Stimulated activated CD8-positive, alpha-beta memory T cell treated with anti-CD3 and anti-CD28 coated beads, Interleukin-7, amount 100 ng/mL, for 24 hours (primary cell): ENCODE measurements at regions not wholly inside any gene's neighbourhood (a gene's known extent, or its start where the extent isn't known, plus 50 kb on each side); places are given as distances from the start of the nearest gene placed in this dataset.
"Not testable (repeated sequence)": the region's sequence is repeated elsewhere in the genome, so short reads cannot be mapped to it uniquely, and the experiment has no call there.

Source experiments
- DNase-seq: peaks from one replicate; pipeline ENCODE4 v3.0.0-alpha.2; 2020; ENCODE audit warnings: low read depth

GRCh38 chr21:14683063-14683462, 136.9 kb upstream of the SAMSN1 start:
- no peak for DNase-seq

DNA sequence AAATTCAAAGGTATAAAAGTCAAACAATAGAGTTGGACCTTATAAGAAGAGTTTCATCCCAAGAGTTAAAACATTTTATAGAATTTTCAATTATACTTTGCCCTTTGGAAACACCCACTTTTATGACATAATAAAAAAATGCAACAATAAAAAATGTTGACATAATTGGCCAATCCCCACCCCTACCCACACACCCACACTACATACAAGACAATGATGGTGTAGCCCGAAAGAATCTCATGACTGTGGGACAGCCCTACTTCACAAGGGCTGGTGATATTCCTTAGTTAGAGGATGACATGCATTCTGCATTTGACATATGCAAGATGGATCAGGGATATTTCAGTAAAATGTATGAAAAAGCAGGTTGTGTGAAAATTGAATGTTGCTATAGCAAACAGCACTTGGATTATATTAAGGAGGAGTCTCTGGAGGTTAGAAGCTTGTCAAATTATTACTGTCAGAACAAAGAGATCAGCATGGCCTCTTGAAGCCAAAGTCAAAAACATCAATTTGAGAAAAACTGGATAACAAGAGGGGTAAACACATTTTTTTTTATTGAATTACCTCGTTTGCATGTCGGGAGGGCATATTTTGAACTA, 133.0 kb upstream of the SAMSN1 start:
- DNase-seq = no peak

GRCh38 chr21:14677639-14678179, 131.6 kb upstream of the SAMSN1 start:
- no peak for DNase-seq

GRCh38 chr21:14677013-14677412, 130.9 kb upstream of the SAMSN1 start:
- no peak for DNase-seq

DNA sequence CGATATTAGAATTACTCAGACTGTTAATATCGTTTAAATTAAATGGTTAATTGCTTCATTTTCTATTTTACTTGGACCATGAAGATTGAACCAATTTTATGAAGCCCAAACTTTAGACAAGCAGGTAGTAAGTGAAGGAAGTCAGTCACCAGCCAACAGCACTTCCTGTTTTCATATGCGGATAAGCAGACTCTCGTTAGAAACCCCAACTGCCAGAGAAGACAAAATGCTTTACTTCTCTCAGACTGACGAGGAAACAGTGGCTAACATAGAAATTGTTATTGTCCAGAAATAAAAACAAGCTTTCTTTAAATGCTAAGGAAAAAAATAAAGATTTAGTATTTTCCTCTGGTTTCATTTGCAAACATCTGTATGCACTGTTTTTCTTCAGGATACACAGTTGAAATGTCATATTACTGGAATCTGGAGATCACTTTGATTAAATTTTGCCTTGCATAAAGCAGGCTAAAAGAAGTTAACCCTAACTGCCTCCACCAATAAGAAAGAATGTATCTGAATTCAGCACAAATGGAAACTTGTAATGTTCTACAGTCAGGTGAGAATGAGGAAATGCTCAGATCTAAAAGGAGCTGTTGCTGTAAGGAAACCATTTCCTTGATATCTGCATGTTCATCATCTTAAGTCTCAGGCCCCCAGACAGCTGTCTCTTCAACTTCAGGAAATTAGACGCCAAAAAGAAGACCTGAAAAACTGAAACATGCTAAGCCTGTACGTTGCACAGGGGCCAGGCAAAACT, 129.8 kb upstream of the SAMSN1 start:
- DNase-seq = no peak

GRCh38 chr21:14673649-14674048, 127.5 kb upstream of the SAMSN1 start:
- no peak for DNase-seq

DNA sequence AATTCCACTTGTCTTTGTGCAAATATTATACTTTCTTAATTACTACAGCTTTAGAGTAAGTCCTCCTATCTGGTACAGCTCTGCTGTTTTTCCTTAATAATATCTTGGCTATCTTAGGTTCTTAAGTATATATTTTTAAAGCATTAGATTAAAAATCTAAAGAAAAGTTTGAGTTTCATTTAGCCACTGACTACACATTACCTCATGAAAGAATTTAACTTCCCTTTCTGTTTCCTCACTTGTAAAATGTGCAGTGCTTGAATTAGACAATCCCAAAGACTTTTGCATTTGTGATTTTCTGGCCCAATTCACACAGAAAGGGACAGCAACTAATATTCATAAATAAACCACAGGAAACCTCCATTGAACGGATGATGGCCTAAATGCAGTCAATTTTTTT, 126.4 kb upstream of the SAMSN1 start:
- DNase-seq = no peak

DNA sequence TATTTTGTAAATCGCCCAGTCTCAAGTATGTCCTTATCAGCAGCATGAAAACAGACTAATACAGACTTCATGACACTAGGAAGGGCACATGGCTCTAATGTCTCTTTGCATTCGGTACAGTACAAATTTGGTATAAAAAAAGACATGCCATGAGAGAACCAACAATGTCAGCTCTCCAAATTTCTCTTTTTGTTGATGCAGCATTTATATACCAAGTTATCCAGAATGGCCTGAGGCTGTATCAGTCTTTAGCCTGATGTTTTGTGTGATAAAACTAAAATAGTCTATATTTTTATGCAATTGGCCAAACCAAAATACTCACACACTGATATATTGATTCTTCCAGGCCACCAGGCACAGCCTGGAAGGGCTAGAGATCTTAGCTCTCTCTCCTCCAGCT, 124.3 kb upstream of the SAMSN1 start:
- DNase-seq = no peak

GRCh38 chr21:14669092-14669491, 123.0 kb upstream of the SAMSN1 start:
- DNase-seq = not testable (repeated sequence)

- DNase-seq = no peak
Observed at GRCh38 chr21:14657241-14658008, 111.3 kb upstream of the SAMSN1 start.

GRCh38 chr21:14646893-14647292, 100.8 kb upstream of the SAMSN1 start:
- DNase-seq = no peak

GRCh38 chr21:14645702-14646101, 99.6 kb upstream of the SAMSN1 start:
- DNase-seq = no peak

GRCh38 chr21:14632359-14632758, 86.2 kb upstream of the SAMSN1 start:
- DNase-seq = no peak

DNA sequence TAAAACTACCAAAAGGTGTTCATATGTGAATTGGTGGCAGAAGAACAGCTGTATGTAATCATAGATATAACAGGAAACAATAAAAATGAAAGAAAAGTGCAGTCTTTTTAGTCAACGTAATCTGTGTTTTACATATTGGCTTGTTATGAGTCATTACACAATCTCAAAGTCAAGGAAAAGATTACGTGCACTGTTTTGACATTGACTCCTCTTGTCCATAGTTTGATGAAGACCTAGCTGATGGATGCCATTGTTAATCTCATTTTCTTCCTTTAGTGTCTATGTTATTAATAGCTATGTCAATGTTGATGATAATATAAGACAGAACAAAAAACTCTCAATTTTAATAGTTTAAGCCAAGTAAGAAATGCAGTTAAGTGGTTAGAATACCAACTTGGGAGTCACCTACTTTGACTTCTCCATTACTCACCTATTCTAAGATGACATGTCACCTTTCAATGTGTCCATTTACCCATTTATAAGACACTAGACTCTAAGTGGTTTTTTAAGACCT, 84.5 kb upstream of the SAMSN1 start:
- DNase-seq = no peak

DNA sequence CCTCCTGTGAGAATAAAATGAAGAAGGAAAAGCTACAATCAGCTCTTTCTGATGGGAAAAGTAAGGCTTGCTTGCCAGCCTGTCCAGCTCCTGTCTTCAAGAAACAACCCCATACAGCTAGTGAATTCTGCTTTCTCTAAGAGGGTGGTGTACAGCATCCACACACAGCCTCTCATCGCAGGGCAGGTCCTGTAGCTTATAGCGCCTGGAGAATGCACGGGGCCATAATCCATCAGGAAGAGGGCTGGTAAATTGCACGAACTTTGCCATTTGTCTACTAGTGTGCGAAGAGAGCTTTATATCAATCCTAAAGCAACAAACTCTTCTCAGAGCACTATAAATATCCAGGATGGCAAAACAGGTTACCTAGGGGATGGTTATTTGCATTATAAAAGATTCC, 83.3 kb upstream of the SAMSN1 start:
- no peak for DNase-seq

DNA sequence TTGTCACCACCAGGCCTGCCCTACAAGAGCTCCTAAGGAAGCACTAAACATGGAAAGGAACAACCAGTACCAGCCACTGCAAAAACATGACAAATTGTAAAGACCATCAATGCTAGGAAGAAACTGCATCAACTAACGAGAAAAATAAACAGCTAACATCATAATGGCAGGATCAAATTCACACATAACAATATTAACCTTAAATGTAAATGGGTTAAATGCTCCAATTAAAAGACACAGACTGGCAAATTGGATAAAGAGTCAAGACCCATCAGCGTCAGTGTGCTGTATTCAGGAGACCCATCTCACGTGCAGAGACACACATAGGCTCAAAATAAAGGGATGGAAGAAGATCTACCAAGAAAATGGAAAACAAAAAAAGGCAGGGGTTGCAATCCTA, 77.0 kb upstream of the SAMSN1 start:
- DNase-seq = not testable (repeated sequence)

DNA sequence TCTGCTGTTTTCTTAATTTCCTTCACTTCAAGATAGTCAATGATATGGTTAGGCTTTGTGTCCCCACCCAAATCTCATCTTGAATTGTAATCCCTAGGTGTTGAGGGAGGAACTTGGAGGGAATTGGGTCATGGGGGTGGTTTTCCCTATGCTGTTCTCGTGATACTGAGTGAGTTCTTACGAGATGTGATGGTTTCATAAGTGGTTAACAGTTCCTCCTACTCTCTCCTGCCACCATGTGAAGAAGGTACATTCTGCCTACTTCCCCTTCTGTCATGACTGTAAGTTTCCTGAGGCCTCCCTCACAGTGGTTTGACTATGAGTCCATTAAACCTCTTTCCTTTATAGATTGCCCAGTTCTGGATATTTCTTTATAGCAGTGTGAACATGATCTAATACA, 74.0 kb upstream of the SAMSN1 start:
- DNase-seq = no peak

DNA sequence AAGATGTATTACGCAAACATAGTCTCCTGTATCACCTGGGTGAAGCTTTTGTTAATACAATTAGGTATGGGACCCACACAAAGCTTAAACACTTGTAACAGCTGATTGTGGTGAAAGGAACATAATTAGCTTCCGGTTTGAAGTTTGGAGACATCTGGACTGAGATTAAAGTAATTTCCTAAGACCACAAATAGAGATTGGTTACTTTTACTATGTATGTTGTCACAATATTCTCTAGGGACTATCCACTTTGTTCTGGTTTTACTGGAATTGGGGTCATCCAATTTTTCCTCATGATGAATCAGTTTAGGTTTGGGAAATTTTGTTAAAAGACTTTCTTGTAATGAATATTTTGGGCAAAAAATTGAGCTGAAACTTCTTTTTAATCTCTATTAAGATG, 71.8 kb upstream of the SAMSN1 start:
- DNase-seq = no peak

GRCh38 chr21:14617040-14617393, 70.9 kb upstream of the SAMSN1 start:
- no peak for DNase-seq

DNA sequence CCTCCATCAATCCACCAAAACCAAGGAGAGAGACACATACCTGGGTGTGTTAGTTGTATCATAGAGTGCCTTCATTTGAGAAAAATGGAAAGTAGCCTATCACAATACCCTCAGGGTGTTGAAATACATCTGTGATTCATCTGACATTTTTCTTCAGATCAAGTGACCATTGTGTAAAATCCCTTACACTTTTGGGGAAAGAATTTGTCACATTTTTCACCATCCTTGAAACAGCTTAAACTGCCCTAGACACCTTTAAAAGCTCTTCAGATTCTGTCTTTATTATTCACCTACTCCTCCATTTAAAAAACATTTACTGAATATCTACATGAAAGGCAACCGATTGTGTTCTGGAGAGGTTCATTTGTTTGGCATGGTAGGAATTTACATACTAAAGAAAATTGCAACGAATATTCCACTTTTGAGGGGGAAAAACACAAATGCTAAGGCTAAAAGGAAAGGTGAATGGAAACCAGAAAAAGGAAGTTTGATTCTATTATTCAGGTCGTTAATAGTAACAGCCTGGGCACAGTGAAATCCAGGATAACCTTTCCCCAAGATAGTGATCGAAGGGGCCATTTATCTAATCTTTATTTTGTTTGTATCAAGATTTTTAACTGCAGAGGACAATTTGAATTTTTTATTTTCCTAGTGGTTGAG, 70.4 kb upstream of the SAMSN1 start:
- no peak for DNase-seq

GRCh38 chr21:14615359-14615974, 69.4 kb upstream of the SAMSN1 start:
- DNase-seq = no peak

- DNase-seq = no peak
Observed at GRCh38 chr21:14614287-14614686, 68.2 kb upstream of the SAMSN1 start.
